GM10266 (cell line): ENCODE measurements at regions not wholly inside any gene's neighbourhood (a gene's known extent, or its start where the extent isn't known, plus 50 kb on each side); places are given as distances from the start of the nearest gene placed in this dataset.

Source experiments
- DNase-seq: peaks from one replicate; pipeline ENCODE4 v3.0.0; 2012; ENCODE audit errors: extremely low spot score
- TF ChIP-seq, protein P1 (sequence below): IDR thresholded peaks from 2 replicates; pipeline ENCODE4 v1.5.1; 2012; ENCODE audit warnings: mild to moderate bottlenecking, low read depth; ENCODE audit not compliant: control insufficient read depth, insufficient read depth; ENCODE audit errors: missing control alignments

GRCh38 chr3:117160176-117160575 lies 450.6 kb downstream of the TUSC7 start:
- TF ChIP-seq, protein P1, sequence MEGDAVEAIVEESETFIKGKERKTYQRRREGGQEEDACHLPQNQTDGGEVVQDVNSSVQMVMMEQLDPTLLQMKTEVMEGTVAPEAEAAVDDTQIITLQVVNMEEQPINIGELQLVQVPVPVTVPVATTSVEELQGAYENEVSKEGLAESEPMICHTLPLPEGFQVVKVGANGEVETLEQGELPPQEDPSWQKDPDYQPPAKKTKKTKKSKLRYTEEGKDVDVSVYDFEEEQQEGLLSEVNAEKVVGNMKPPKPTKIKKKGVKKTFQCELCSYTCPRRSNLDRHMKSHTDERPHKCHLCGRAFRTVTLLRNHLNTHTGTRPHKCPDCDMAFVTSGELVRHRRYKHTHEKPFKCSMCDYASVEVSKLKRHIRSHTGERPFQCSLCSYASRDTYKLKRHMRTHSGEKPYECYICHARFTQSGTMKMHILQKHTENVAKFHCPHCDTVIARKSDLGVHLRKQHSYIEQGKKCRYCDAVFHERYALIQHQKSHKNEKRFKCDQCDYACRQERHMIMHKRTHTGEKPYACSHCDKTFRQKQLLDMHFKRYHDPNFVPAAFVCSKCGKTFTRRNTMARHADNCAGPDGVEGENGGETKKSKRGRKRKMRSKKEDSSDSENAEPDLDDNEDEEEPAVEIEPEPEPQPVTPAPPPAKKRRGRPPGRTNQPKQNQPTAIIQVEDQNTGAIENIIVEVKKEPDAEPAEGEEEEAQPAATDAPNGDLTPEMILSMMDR = no peak
- DNase-seq = no peak

DNA sequence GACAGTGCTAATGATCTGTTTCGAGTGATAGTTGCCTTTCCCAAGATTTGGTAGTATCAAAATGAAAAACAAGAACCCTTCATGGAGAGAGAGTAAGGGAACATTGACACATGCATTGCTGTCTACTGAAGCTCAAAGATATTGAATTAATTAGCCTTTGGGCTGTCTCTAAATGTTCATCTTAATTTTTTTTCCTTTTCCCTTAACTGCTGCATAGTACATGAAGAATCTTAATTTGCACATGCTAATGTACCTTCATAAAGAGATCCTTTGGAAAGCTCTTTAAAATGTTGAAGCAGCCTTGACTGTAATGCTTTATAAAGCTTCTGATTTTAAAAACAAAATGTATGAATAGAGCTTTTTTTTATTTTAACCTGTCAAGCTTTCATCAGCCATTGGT lies 452.2 kb downstream of the TUSC7 start:
- TF ChIP-seq, protein P1 = no peak
- no peak for DNase-seq

- DNase-seq = no peak
- TF ChIP-seq, protein P1 = no peak
Observed at GRCh38 chr3:117165176-117165575, 455.6 kb downstream of the TUSC7 start.

- DNase-seq = no peak
- TF ChIP-seq, protein P1 = no peak
Observed at GRCh38 chr3:117165601-117166051, 456.0 kb downstream of the TUSC7 start.

GRCh38 chr3:117168896-117169295 lies 459.3 kb downstream of the TUSC7 start:
- DNase-seq = no peak

DNA sequence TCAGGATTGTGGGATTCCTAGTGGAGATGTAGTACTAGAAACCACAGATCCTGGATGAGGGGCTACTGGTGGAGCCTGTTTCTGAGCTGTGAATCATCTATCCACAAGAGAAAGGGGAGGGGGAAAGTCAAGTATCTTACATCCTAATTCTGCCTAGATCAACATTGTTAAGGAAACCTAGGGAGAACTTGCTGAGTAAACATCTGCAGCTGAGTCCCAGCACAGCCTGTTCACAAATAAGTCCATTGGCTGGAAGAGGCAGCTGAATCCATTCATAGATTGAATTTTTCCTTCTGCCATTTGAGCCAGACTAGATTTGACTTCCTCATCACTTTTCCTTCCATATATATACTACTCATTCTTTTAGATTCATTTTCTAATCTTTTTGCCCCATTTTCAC lies 460.5 kb downstream of the TUSC7 start:
- DNase-seq = no peak
- TF ChIP-seq, protein P1 = no peak

More at GRCh38 chr3:117168896-117169295, 459.3 kb downstream of the TUSC7 start:
- TF ChIP-seq, protein P1 = no peak

DNA sequence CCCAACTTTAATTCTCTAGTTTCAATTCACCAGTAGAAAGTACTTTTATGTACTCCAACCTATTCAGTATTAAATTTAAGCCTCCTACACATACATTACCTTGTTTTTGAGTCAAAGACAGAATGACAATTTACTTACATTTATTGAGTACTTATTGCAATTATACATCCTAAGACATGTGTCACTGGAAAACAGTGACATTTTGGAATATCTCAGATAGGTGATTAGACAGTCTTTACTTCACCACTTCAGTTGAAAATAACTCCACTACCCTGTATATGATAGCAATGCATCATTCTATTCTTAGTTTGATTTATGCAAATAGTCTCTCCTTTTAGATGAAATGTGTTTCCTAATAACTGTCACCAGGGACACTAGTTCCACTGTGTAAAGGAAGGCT lies 461.5 kb downstream of the TUSC7 start:
- no peak for DNase-seq
- TF ChIP-seq, protein P1 = no peak

- TF ChIP-seq, protein P1 = no peak
- no peak for DNase-seq
Observed at GRCh38 chr3:117172426-117172825, 462.8 kb downstream of the TUSC7 start.
